ENCODE measurements at regions not wholly inside any gene's neighbourhood (a gene's known extent, or its start where the extent isn't known, plus 50 kb on each side); places are given as distances from the start of the nearest gene placed in this dataset.

DNA sequence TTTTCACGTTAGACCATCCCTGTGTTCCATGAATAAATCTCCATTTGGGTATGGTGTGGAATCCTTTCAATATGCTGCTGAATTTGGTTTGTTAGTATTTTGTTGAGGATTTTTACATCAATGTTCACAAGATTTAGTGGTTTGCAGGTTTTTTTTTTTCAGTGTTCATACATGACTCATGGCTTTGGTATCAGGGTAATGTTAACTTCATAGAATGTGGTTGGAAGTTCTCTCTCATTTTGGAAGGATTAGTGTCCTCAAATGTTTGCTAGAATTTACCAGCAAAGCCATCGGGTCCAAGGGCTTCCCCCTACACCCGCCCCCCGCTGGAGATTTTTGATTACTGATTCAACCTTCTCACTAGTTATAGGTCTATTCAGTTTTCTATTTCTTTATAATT, 398.0 kb downstream of the NXPH1 start:
- no peak overlapping the region for H3K4me2 ChIP-seq (ENCODE audit: low read length)
- RAD21 ChIA-PET (ENCODE audit: low non-redundant PET in 1 of 2, low total read pairs in 2 of 2, uncharacterized antibody in 2 of 2, unreplicated experiment in 2 of 2): no interaction called here
- no peaks in the 10 kb centered on the region for H3K36me3 ChIP-seq (ENCODE audit: control insufficient read depth in 1 of 2, insufficient read depth in 2 of 2, low read length in 2 of 2)
- H3K4me1 ChIP-seq (ENCODE audit: control insufficient read depth in 1 of 2, insufficient read depth in 2 of 2, low read length in 2 of 2): no peaks in the 10 kb centered on the region
- DNase-seq (ENCODE audit: low read depth, low spot score) (no peak), ATAC-seq (no peak)
- POLR2A ChIA-PET: no interaction called here
- no TSS peak for BruUV-seq (replicated peaks)
- CTCF ChIA-PET: no interaction called here
- no peak overlapping the region for H3K4me3 ChIP-seq (replicated peaks in 1 of 2; ENCODE audit: low read depth in 1 of 2, low read length in 2 of 2)
- H2AFZ ChIP-seq (ENCODE audit: low read depth, low read length, poor library complexity, severe bottlenecking): no peak overlapping the region
- H3K9ac ChIP-seq (ENCODE audit: low read length): no peak overlapping the region
- intact Hi-C loops (cut with micrococcal nuclease): no loop called here
- H3K9me3 ChIP-seq (ENCODE audit: control insufficient read depth in 1 of 2, insufficient read depth in 1 of 2, low read depth in 1 of 2, low read length in 2 of 2): peaks cover 0 to 12% of the 10 kb centered on the region in 2 experiments; a peak in 1 of 4 replicates
- TF ChIP-seq ZFX (IDR thresholded peaks at IDR 0.05): no peak
- no peak for TF ChIP-seq SP1 (IDR thresholded peaks at IDR 0.05; ENCODE audit: low read depth)
- TF ChIP-seq, protein P1, sequence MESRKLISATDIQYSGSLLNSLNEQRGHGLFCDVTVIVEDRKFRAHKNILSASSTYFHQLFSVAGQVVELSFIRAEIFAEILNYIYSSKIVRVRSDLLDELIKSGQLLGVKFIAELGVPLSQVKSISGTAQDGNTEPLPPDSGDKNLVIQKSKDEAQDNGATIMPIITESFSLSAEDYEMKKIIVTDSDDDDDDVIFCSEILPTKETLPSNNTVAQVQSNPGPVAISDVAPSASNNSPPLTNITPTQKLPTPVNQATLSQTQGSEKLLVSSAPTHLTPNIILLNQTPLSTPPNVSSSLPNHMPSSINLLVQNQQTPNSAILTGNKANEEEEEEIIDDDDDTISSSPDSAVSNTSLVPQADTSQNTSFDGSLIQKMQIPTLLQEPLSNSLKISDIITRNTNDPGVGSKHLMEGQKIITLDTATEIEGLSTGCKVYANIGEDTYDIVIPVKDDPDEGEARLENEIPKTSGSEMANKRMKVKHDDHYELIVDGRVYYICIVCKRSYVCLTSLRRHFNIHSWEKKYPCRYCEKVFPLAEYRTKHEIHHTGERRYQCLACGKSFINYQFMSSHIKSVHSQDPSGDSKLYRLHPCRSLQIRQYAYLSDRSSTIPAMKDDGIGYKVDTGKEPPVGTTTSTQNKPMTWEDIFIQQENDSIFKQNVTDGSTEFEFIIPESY (IDR thresholded peaks at IDR 0.05; ENCODE audit: extremely low read depth, insufficient replicate concordance, low read length): no peak
- TF ChIP-seq SIN3A (IDR thresholded peaks at IDR 0.05; ENCODE audit: low read depth): no peak
- TF ChIP-seq, protein P2, sequence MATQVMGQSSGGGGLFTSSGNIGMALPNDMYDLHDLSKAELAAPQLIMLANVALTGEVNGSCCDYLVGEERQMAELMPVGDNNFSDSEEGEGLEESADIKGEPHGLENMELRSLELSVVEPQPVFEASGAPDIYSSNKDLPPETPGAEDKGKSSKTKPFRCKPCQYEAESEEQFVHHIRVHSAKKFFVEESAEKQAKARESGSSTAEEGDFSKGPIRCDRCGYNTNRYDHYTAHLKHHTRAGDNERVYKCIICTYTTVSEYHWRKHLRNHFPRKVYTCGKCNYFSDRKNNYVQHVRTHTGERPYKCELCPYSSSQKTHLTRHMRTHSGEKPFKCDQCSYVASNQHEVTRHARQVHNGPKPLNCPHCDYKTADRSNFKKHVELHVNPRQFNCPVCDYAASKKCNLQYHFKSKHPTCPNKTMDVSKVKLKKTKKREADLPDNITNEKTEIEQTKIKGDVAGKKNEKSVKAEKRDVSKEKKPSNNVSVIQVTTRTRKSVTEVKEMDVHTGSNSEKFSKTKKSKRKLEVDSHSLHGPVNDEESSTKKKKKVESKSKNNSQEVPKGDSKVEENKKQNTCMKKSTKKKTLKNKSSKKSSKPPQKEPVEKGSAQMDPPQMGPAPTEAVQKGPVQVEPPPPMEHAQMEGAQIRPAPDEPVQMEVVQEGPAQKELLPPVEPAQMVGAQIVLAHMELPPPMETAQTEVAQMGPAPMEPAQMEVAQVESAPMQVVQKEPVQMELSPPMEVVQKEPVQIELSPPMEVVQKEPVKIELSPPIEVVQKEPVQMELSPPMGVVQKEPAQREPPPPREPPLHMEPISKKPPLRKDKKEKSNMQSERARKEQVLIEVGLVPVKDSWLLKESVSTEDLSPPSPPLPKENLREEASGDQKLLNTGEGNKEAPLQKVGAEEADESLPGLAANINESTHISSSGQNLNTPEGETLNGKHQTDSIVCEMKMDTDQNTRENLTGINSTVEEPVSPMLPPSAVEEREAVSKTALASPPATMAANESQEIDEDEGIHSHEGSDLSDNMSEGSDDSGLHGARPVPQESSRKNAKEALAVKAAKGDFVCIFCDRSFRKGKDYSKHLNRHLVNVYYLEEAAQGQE (IDR thresholded peaks at IDR 0.05; ENCODE audit: low read depth): no peak
- no peak for TF ChIP-seq FOSL1 (IDR thresholded peaks at IDR 0.05; ENCODE audit: low read depth)
- TF ChIP-seq CEBPB (IDR thresholded peaks at IDR 0.05; ENCODE audit: low read depth): no peak
- TF ChIP-seq ELF1 (IDR thresholded peaks at IDR 0.05; ENCODE audit: borderline replicate concordance, low read depth): no peak
- TF ChIP-seq JUND (IDR thresholded peaks at IDR 0.05): no peak
- no peak for TF ChIP-seq EZH2 (IDR thresholded peaks at IDR 0.05)
- TF ChIP-seq, protein P3, sequence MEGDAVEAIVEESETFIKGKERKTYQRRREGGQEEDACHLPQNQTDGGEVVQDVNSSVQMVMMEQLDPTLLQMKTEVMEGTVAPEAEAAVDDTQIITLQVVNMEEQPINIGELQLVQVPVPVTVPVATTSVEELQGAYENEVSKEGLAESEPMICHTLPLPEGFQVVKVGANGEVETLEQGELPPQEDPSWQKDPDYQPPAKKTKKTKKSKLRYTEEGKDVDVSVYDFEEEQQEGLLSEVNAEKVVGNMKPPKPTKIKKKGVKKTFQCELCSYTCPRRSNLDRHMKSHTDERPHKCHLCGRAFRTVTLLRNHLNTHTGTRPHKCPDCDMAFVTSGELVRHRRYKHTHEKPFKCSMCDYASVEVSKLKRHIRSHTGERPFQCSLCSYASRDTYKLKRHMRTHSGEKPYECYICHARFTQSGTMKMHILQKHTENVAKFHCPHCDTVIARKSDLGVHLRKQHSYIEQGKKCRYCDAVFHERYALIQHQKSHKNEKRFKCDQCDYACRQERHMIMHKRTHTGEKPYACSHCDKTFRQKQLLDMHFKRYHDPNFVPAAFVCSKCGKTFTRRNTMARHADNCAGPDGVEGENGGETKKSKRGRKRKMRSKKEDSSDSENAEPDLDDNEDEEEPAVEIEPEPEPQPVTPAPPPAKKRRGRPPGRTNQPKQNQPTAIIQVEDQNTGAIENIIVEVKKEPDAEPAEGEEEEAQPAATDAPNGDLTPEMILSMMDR (IDR thresholded peaks at IDR 0.05 in 2 of 3, conservative IDR thresholded peaks at IDR 0.05 in 1 of 3; ENCODE audit: borderline replicate concordance in 1 of 3, insufficient read depth in 1 of 3, low read depth in 2 of 3, low read length in 2 of 3): no peak
- TF ChIP-seq, protein P4, sequence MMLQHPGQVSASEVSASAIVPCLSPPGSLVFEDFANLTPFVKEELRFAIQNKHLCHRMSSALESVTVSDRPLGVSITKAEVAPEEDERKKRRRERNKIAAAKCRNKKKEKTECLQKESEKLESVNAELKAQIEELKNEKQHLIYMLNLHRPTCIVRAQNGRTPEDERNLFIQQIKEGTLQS (IDR thresholded peaks at IDR 0.05): no peak
- no peak for TF ChIP-seq ZNF274 (IDR thresholded peaks at IDR 0.05; ENCODE audit: low read depth, low read length)
- TF ChIP-seq, protein P5, sequence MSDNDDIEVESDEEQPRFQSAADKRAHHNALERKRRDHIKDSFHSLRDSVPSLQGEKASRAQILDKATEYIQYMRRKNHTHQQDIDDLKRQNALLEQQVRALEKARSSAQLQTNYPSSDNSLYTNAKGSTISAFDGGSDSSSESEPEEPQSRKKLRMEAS (IDR thresholded peaks at IDR 0.05): no peak
- TF ChIP-seq POLR2AphosphoS5 (IDR thresholded peaks at IDR 0.05; ENCODE audit: low read depth, low read length): no peak
- no peak for TF ChIP-seq SRF (IDR thresholded peaks at IDR 0.05; ENCODE audit: low read depth)
- no peaks in the 10 kb centered on the region for H3K9me2 ChIP-seq (ENCODE audit: insufficient read depth)
- H3K79me2 ChIP-seq (ENCODE audit: insufficient read depth, low read length): no peaks in the 10 kb centered on the region
- no peaks in the 10 kb centered on the region for H4K20me1 ChIP-seq (ENCODE audit: insufficient read depth)
- no peaks in the 10 kb centered on the region for H3K27me3 ChIP-seq (ENCODE audit: insufficient read depth, low read length)
- no peak overlapping the region for H3K27ac ChIP-seq (ENCODE audit: low read depth, low read length)
